Adrenal gland (tissue), 9 donors: ENCODE measurements at regions not wholly inside any gene's neighbourhood (a gene's known extent, or its start where the extent isn't known, plus 50 kb on each side); places are given as distances from the start of the nearest gene placed in this dataset.

ENCODE experiments used
- DNase-seq, 7 donors: peaks; one replicate each; pipeline ENCODE4 v3.0.0-alpha.2; 2019 to 2020
- H3K27ac ChIP-seq, 5 donors: fragments of 200-600 bp; sonication (generic) in 4 of 5; 1 replicate in 3 of 5; 2 replicates in 2 of 5; pipeline versions ENCODE4 v1.5.1 to v1.8.0; 2016 to 2020; ENCODE audit warnings: mild to moderate bottlenecking in 1 of 5
- H3K27me3 ChIP-seq: fragments of 200-600 bp; 2 replicates; pipeline ENCODE4 v1.8.0; 2021
- H3K36me3 ChIP-seq, 2 donors: fragments of 200-600 bp; replicated peaks in 1 of 2; 1 replicate in 1 of 2; 2 replicates in 1 of 2; pipeline versions ENCODE4 v1.5.1 to v1.8.0; 2018 to 2022
- H3K4me1 ChIP-seq, 2 donors: fragments of 200-600 bp; replicated peaks in 1 of 2; 1 replicate in 1 of 2; 2 replicates in 1 of 2; pipeline versions ENCODE4 v1.5.1 to v1.8.0; 2018 to 2021
- H3K4me3 ChIP-seq, 4 donors: fragments of 200-600 bp; sonication (generic) in 3 of 4; one replicate each; pipeline ENCODE4 v1.5.1; 2016 to 2018
- H3K9me3 ChIP-seq, 3 donors: fragments of 200-600 bp; sonication (generic) in 1 of 3; replicated peaks in 1 of 3; 1 replicate in 2 of 3; 2 replicates in 1 of 3; pipeline versions ENCODE4 v1.5.1 to v1.8.0; 2016 to 2021
- CTCF ChIP-seq, 6 experiments: fragments of 450-650 bp in 4 of 6; fragments of 200-600 bp in 2 of 6; sonication (generic) in 1 of 6; IDR thresholded peaks; 1 replicate in 5 of 6; 2 replicates in 1 of 6; pipeline versions ENCODE4 v1.5.1 to v1.8.0; 2016 to 2021; ENCODE audit warnings: antibody characterized with exemption in 6 of 6, mild to moderate bottlenecking in 2 of 6, moderate library complexity in 1 of 6
- POLR2A ChIP-seq, 2 donors: fragments of 450-650 bp; IDR thresholded peaks; one replicate each; pipeline ENCODE4 v1.6.1; 2017; ENCODE audit warnings: antibody characterized with exemption in 2 of 2, mild to moderate bottlenecking in 2 of 2, moderate library complexity in 1 of 2
- WGBS, 4 donors: extraction: QIAGEN DNeasy Blood & Tissue Kit in 2 of 4; methylation state at CpG; one replicate each; pipeline versions ENCODE4 v1.1.5 to v1.1.7; 2013 to 2017; 5-methylcytosine and 5-hydroxymethylcytosine counted together
- intact Hi-C, 2 donors: fragments of 100-400 bp; cut with DNase I; formaldehyde crosslinking; loops; one replicate each; pipeline versions ENCODE4 v1.14.1 to v1.15.0; 2022 to 2023
- donor health status: healthy with polysubstance abuse.
- donor health status: Bipolar disorder and iron deficiency.
- donor health status: DM: yes; HTN: yes; CAD: no.
- donor health status: DM: no; HTN: no; CAD: no.
- donor health status: DM: no; HTN: no; CAD: no.

DNA sequence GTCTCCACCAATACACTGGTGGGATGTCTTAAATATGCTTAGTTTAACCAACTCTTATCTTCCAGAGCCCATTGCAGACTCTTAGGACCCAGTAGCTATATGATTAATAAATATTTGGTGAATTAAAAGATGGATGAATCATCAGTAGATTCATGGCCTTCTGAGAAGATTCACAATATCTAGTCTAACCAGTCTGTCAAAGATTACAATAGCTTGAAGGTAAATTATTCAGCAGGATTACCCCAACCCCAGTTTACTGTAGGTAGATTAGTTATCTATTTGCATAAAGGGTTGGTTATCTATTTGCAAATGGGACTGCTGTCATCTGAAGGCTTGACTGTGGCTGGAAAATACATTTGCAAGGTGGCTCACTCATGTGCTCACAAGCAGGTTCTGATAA, 239.4 kb upstream of the THRB start:
- no peak for TF ChIP-seq CTCF (IDR thresholded peaks at IDR 0.05)
- no peak for TF ChIP-seq POLR2A (IDR thresholded peaks at IDR 0.05)

DNA sequence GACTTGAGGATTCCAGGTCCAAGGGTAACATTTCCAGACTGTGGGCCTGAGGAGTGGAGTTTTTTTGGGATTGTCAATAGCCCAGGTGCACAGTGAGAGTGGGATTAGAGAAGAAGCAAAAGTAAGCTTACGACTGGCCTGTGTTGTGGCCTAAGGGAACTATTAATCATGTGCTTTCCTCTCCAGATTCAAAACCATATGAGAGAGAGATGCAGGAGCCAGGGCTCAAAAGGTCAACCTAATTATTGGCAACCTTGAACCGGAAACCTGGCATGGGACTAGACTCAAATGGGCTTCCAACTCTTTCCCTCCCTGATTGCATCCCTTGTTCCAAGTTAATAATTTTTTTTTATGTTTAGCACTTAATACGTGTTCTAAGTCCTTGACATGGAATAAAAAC, 242.1 kb upstream of the THRB start:
- TF ChIP-seq CTCF (IDR thresholded peaks at IDR 0.05) (no peak), POLR2A (IDR thresholded peaks at IDR 0.05) (no peak)
- DNase-seq = no peak
- Histone ChIP-seq H3K4me3 (no peak overlapping the region), H3K27me3 (no peaks in the 10 kb centered on the region), H3K9me3 (no peaks in the 10 kb centered on the region), H3K27ac (no peak overlapping the region), H3K4me1 (no peaks in the 10 kb centered on the region), H3K36me3 (no peaks in the 10 kb centered on the region)
- intact Hi-C loops = no loop called here
- WGBS, 4 donors = 35 to 63% (median 59%) methylated on average over 3 of the region's 3 CpGs

More for the DNA sequence above, 239.4 kb upstream of the THRB start:
- Histone ChIP-seq H3K36me3 (no peaks in the 10 kb centered on the region), H3K4me1 (no peaks in the 10 kb centered on the region), H3K27ac (no peak overlapping the region), H3K27me3 (no peaks in the 10 kb centered on the region), H3K9me3 (no peaks in the 10 kb centered on the region), H3K4me3 (no peak overlapping the region)
- no peak for DNase-seq
- intact Hi-C loops = no loop called here

- Histone ChIP-seq H3K4me1 (no peaks in the 10 kb centered on the region), H3K9me3 (no peaks in the 10 kb centered on the region), H3K36me3 (no peaks in the 10 kb centered on the region), H3K4me3 (no peak overlapping the region), H3K27me3 (no peaks in the 10 kb centered on the region), H3K27ac (no peak overlapping the region)
- WGBS, 4 donors = 69 to 81% (median 77%) methylated on average over 3 of the region's 3 CpGs
- intact Hi-C loops = no loop called here
- DNase-seq = no peak
- no peak for TF ChIP-seq CTCF (IDR thresholded peaks at IDR 0.05)
- TF ChIP-seq POLR2A (IDR thresholded peaks at IDR 0.05) = no peak
Observed at GRCh38 chr3:24740326-24740725, 245.7 kb upstream of the THRB start.

- H3K36me3 ChIP-seq = no peaks in the 10 kb centered on the region
- no peaks in the 10 kb centered on the region for H3K4me1 ChIP-seq
- intact Hi-C loops = no loop called here
- DNase-seq = no peak
- TF ChIP-seq CTCF (IDR thresholded peaks at IDR 0.05) = no peak
- TF ChIP-seq POLR2A (IDR thresholded peaks at IDR 0.05) = no peak
- 79 to 85% (median 84%) methylated on average over 2 of the region's 2 CpGs for WGBS, 4 donors
- H3K27me3 ChIP-seq = no peaks in the 10 kb centered on the region
- no peak overlapping the region for H3K4me3 ChIP-seq
- no peak overlapping the region for H3K27ac ChIP-seq
- no peaks in the 10 kb centered on the region for H3K9me3 ChIP-seq
Observed at GRCh38 chr3:24741506-24741905, 246.9 kb upstream of the THRB start.
